GM18511 (cell line): ENCODE measurements at regions not wholly inside any gene's neighbourhood (a gene's known extent, or its start where the extent isn't known, plus 50 kb on each side); places are given as distances from the start of the nearest gene placed in this dataset.

Experiments used
- ATAC-seq: cut with Tn5 transposase; IDR thresholded peaks from one replicate; pipeline ENCODE4 v1.9.1; 2021; ENCODE audit warnings: mild to moderate bottlenecking, moderate library complexity; ENCODE audit not compliant: unreplicated experiment

- ATAC-seq: no peak
These were observed 137.8 kb upstream of the GYPC start for GRCh38 chr2:126518196-126518595.

GRCh38 chr2:126527836-126528490, 128.0 kb upstream of the GYPC start:
- ATAC-seq: peak; percentile 95

- ATAC-seq: no peak
These were observed 124.9 kb upstream of the GYPC start for GRCh38 chr2:126531029-126531428.

- ATAC-seq: no peak
These were observed 121.5 kb upstream of the GYPC start for GRCh38 chr2:126534478-126534877.

- no peak for ATAC-seq
These were observed 120.5 kb upstream of the GYPC start for GRCh38 chr2:126535408-126535807.

GRCh38 chr2:126536605-126537200, 119.3 kb upstream of the GYPC start:
- ATAC-seq: no peak

- no peak for ATAC-seq
These were observed 116.9 kb upstream of the GYPC start for GRCh38 chr2:126539101-126539500.

GRCh38 chr2:126542247-126542646, 113.7 kb upstream of the GYPC start:
- ATAC-seq: no peak

GRCh38 chr2:126543081-126543480, 112.9 kb upstream of the GYPC start:
- ATAC-seq: no peak

- ATAC-seq: no peak
These were observed 97.9 kb upstream of the GYPC start for GRCh38 chr2:126558029-126558428.

GRCh38 chr2:126568734-126569133, 87.2 kb upstream of the GYPC start:
- no peak for ATAC-seq

- no peak for ATAC-seq
These were observed 84.6 kb upstream of the GYPC start for GRCh38 chr2:126571403-126571802.

GRCh38 chr2:126575631-126576030, 80.3 kb upstream of the GYPC start:
- ATAC-seq: no peak

GRCh38 chr2:126579868-126580267, 76.1 kb upstream of the GYPC start:
- ATAC-seq: no peak

- ATAC-seq: no peak
These were observed 69.6 kb upstream of the GYPC start for GRCh38 chr2:126586317-126586716.

- ATAC-seq: no peak
These were observed 56.9 kb upstream of the GYPC start for GRCh38 chr2:126599062-126599461.

- ATAC-seq: no peak
These were observed 55.2 kb upstream of the GYPC start for GRCh38 chr2:126600742-126601141.

- no peak for ATAC-seq
These were observed 53.6 kb upstream of the GYPC start for GRCh38 chr2:126602334-126602733.
